GF-D8 (cell line): ENCODE measurements at regions not wholly inside any gene's neighbourhood (a gene's known extent, or its start where the extent isn't known, plus 50 kb on each side); places are given as distances from the start of the nearest gene placed in this dataset.
"Not testable (repeated sequence)": the region's sequence is repeated elsewhere in the genome, so short reads cannot be mapped to it uniquely, and the experiment has no call there.

Source experiments
- DNase-seq: peaks from one replicate; lab custom pipeline; 2025; lab: John Stamatoyannopoulos, UW

DNA sequence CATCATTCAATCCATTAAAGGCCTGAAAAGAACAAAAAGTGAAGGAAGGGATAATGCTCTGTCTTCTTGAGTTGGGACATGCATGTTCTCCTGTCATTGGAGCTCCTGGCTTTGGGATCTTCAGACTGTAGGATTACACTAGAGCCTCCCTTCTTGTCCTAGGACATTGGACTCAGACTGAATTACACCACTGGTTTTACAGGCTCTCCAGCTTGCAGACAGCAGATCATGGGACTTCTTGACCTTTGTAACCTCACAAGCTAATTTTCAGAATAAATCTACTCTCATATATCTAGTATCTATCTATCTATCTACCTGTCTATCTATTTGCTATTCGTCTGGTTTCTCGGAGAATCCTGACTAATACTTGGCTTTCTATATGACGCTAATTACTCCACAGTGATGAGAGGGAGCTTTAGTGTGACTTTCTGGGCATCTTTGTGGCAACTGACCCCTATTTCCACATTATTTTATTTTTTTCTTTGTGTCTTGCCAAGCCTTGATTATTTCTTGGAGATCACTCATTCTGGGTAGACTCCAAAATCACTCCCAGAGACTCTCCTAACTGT, 151.9 kb upstream of the ZNF184 start:
- no peak for DNase-seq

DNA sequence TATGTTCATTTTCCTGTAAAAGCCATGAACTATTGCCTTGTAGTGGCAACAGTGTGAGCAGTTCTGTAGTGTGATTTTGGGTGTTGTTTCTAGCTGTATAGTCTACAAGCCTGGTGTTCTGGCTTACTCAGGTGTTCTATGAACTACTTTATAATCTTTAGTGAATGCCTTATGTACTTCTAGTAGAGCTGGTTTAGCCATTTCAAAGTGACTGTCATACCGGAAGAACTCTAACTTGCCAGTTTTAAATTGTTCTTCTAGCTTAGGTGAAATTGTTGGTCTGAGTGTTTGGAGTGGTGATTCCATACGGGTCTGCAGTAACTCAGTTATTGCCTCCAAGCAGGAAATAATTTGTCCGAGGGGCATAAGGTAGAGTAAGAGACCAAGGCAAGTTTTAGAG, 150.2 kb upstream of the ZNF184 start:
- DNase-seq, result no peak

DNA sequence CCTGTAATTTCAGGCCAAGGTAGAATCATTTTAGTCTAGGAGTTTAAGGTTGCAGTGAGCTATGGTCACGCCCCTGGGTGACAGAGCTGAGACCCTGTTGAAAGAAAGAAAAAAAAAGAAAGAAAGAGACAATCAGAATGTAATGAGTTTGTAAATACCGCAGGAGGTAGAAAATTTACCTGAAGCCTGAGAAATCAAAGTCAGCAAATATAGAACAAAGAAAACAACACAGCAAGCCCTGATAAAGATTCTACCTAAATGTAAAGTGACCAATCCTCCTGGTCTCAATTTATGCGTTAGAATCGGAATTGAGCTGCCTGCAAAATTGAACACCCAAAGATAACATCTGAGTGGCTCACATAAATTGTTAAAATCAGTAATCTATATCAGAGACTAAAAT, 146.5 kb upstream of the ZNF184 start:
- DNase-seq, result no peak

DNA sequence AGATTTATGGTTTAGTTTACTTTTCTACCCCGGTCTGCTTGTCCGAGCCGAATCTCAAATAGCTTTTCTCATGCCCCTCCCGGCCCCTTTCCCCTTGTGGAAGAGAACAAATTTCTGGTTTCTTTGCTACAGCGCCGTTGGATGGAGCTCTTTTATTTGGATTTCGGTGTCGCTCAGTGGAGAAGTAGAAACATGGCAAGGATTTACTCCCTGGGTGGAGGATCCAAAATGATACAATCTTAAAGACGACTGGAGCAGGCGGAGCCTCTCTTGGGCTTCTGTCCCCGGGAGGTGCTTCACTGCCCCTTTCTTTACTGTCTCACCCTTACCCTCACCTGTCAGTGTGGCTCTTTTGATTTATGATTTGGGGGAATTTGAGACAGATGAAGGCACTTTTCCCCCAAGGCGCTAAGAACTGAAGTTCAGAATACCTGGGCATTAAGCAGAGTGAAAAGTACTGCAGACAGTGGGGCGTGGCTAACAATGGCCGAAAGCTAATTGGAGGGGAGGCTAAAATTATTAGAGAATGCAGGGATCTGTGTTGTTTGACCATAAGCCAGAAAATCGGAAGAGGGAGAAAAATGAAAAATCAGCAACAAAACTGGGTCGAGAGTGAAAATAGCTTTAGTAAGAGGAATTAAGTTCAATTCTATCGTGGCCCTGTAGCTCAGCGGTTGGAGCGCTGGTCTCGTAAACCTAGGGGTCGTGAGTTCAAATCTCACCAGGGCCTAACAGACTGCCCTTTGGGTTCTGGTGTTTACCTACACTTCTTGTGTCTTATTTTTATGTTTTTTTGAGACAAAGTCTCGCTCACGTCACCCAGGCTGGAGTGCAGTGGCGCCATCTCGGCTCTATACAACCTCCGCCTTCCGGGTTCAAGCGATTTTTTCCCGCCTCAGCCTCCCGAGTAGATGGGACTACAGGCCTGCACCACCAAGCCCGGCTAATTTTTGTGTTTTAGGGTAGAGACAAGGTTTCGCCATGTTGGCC, 145.1 kb upstream of the ZNF184 start:
- DNase-seq, result no peak

DNA sequence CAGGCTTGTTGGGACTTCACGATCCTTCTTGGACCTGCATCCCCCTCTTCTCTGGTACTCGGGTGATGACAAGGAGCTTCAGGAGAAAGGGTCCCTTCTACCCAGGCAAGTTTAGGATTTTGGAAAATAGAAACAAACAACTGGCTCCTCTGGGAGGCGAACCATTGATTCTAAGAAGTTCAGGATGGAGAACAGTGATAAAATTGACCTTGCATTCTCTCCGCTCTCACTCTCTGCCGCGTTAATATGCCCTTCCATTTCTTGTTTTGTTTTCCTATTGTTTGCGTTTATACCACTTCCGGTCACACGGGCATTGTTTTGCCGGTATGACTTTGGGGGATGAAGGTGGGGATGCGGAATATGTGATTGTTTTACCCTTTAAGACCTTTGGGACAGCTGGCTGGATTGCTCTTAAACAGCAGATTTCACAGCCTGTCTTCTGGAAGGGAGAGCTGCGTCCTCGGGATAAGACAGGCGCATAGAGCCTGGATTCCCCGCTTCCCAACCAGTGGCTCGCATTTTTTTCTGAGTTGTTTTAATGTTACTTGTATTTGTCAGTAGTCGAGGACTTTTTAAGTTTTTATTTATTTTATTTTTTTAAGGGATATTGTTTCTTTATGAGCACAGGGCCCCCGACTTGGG, 144.3 kb upstream of the ZNF184 start:
- no peak for DNase-seq

DNA sequence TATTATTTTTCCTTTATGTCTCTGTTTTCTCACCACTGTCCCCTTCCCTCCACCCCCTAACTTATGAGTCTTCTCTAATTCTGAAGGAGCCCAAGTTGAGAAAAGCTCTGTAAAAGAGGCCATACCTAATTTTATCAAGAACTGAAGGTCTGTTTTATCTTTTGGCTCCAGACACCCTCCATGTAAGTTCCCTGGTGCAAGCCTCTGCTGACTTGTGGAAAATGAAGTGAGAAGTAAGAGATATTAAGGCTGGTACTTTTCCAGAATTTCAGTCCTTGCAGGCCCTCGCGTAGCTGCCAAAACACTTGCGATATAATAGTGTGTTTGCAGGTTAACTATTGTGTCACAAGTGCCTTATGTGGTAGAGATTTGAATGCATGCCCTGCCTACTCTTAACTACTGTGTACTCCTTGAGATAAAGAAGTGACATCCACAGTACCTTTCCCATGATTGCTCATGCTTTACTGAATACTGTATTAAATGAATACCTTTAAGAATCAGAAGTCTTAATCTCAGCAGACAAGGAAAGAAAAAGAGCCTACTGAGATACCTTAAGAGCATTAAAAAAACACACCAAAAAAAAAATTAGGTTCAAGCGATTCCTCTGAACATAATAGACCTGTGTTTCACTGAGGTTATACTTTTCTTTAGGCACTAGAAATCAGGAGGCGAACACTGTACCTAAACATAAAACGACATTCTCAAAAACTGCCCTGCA, 143.6 kb upstream of the ZNF184 start:
- no peak for DNase-seq

DNA sequence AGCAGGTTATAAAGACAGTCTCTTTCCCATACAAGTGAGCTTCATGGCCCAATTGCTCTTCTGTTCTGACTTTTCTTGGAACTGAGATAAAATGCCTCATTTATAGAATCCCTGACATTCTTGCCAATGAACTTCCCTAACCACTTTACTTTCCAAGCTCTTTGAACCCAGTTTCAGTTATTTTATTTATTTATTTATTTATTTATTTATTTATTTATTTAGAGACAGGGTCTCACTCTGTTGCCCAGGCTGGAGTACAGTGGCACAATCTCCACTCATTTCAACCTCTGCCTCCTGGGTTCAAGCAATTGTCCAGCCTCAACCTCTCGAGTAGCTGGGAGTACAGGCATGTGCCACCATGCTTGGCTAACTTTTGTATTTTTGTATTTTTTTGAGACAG, 138.5 kb upstream of the ZNF184 start:
- DNase-seq, result no peak

DNA sequence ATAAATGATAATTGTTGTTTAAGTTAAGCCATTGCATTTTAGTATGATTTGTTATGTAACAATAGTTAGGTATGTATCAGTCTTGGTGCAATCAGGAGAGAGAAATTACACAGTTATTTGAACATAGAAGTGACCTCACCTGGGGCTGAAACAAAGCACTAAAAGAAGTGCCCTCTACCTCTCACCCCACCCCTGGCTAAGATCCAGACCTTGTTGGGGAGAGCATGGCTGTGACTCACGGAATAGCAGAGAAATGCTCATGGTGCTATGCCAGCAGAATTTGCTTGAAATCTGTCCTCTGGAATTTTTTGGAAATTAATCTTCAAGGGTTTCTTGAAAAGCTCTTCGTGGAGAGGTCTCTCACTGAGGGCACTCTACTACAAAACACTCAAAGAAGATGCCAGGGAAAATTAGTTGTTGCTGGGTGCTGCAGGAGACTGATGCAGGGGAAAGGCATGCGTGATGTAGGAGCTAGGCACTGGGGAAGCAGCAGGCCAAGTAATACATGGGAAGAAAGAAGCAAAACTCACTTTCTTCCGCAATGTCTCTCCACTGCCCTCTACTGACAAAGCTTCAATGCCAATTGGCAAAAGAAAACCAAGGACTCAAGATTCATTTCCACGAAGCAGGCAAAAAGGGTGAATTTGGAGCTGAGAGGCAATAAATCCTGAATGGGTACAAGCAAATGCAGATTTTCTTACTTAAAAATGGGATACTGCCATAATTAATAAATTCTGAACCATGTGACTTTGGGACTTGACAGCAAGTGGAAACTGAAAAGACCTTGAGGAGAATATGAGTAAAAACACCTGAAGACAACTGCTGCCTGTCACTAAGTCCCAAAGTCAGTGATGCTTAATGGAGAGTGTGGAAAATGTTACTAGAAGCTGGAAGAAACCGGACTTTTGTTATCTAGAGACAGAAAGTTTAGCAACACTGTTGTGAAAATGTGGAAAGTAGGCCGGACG, 136.3 kb upstream of the ZNF184 start:
- no peak for DNase-seq

DNA sequence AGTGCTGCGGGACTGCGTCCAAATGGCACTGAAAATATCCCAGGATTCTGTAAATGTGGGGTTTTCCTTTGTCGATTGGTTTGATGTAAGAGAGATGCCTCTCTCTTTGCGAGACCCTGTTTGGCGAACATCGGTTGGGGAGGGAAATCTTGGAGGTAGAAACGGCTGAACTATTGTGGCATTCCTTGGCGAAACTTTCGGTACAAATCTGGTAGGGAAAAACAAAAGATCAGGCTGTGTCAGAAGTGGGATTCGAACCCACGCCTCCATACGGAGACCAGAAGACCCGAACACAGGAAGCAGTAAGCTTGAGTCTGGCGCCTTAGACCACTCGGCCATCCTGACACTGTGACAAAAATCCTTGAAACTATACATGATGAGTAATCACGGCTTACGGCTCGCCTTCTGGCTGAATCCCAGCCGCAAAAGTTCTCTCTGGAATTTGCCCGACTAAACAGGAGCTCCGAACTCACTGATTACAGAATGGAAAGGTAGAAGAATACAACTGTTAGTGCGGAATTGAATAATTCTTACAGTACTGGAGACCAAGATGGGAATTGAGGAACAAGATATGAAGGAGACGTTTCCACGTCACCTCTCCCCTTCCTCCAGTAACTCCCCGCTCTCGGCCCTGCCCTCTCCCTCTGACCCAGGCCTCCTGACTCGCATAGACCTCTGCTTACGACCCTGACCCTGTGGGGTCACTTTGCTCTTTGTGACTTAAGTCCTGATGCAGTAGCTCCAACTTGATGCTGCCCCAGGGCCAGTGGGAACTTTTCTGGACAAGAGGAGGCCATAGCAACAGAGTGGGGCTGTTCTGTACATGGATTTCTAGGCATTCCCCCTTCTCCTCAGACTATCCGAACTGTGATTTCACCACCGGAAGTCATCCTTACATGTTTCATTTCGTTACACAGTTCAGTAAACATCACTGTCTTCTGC, 132.8 kb upstream of the ZNF184 start:
- no peak for DNase-seq

DNA sequence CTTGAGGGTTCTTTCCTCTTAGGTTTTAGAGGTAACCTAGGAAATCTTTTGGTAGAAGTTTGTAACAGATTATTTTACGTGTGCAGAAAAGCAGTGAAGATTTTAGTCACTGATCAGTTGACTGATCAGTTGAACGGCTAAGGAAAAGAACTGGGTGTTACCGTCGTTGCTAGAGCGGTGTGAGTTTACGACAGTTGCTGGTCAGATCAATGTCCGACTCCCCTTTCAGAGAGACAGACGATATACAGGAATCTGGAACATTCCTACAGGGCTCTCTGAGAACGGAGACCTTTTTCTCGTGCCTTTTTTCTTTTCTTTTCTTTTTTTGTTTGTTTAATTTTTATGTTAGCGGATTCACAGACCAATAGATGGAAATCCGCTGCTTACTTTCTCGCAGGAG, 132.1 kb upstream of the ZNF184 start:
- DNase-seq, result no peak

DNA sequence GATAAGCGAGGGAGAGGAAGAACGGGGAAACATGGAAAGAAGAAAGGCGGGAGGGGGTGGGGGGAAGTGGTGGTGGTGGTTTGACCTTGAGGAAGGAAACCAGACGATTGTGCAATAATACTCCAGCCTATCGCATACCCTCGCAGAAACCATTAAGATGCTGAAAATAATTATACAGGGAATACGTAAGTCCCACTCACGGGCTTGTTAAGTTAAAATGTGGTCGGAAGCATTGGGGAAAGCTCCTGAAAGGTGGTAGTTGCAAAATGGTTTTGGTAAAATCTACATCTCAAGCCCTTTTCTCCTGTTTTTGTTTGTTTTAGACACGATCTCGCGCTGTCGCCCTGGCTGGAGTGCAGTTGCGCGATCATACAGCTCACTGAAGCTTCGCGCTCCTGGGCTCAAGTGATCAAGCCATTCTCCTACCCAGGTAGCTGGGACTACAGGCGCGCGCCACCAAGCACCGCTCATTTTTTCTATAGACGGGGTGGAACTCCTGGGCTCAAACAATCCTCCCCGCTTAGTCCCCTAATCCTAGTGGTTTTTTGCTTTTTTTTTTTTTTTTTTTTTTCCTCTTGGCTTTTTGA, 128.9 kb upstream of the ZNF184 start:
- DNase-seq, result no peak

DNA sequence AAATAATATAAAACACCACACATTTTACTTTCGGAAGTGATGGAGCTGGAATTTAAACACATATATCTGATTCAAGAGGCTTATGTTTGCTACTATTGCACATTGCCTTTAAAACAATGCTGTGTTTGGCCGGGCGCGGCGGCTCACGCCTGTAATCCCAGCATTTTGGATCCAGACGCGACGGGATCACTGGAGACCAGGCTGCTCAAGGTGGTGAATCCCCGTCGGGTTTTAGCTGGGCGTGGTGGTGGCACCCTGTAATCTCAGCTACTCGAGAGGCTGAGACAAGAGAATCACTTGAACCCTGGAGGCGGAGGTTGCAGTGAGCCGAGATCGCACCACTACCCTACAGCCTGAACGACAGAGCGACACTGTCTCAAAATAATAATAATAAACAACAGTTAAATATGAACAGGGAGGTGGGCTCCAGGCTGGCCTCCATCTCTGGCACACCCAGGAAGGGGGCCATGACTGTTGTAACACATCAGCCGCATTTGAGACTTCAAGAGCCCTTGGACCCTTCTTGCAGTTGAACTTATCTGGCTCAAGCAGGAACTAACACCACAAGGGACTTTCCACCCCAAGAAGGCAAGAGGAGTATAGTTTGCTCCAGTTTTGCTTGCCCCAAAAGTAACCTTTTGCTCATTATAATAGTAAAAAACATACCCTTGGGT, 127.1 kb upstream of the ZNF184 start:
- no peak for DNase-seq

DNA sequence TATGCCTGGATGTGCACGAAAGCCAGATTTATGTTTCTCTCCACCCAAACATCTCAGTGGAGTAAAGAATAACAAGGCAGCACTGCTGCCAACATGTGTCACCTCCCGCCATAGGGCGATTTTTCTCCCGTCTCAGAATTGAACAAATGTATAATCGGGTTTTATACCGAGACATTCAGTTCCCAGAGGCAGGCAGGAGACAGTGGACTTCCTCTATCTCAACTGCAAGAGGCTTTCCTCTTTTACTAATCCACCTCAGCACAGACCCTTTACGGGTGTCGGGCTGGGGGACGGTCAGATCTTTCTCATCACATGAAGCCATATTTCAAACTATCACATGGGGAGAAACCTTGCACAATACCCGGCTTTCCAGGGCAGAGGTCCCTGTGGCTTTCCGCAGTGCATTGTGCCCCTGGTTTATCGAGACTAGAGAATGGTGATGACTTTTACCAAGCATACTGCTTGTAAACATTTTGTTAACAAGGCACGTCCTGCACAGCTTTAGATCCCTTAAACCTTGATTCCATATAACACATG, 124.2 kb upstream of the ZNF184 start:
- DNase-seq, result not testable (repeated sequence)

DNA sequence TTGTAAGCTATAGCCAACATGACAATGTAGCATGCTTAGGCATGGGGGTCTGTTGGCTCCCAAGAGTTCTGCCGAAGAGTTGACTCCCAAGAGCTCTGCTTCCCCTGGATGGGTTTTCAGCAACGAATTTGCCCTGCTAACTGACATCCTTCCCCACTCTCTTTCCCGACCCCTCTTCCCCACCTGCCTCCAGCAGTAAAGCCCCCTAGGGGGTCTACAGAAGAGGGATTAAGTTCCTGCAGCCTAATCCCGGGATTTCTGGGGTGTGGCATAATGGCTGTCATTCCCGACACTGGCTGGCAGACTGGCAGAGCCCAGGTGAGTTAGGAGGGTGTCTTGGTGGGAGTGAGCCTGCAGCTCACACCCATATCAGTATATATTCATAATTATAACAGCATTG, 121.0 kb upstream of the ZNF184 start:
- DNase-seq, result no peak

DNA sequence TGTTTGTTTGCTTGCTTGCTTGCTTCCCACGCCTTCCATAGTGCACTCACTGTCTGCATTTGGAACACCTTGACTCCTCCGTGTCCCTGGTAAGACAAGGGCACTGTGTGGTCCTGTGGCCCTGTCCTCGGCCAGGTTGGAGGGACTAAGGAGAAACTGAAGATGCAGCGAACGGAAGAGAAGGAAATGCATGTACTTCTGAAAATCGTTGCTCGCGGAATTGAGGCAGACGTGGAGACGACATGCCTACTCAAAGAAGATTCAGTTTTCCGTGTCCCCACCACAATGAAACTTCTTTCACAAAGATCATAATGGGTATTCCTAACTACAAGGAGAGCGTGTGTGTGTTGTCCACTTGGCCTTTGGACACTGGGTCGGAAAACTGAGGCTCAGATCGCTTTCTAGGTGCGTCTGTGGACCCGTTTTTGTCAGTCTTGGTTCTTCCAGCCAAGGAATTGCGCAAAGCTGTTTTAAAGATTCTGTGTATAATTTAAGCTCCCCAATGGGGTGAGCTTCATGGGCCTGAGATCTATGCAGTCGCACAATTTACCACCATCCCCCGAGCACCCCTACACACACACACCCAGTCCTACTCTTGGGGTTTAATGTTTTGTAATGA, 120.4 kb upstream of the ZNF184 start:
- no peak for DNase-seq

DNA sequence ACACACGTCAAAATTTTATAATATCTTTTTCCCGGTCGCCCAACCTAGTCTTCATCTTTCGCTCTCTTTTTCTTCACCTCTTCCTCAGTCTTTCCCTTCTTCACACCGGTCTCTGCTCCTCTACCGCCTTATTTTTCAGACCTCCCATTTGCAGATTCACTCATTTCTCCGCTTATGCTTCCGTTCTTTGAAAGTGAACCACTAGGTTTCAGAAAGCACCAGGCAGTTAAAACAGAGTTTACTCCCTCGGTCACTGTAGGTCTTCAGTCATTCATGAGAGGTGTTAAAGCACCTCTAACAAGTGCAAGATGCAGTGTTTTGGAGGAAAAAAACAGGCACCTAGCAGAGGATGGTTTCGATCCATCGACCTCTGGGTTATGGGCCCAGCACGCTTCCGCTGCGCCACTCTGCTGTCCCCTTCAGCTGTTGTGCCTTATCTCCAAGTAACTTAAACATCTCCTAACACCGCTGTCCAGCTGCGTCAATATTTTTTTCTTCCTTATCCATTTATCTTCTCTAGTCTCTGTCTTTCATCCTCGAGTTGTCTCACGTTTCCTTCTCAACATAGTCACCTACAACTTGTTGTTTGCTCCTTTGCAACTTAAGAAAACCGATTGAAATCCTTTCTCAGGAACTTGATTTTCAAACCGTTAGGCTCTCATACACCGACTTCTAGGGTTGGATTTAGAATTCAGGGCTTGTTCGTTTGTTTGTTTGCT, 119.7 kb upstream of the ZNF184 start:
- DNase-seq, result no peak

DNA sequence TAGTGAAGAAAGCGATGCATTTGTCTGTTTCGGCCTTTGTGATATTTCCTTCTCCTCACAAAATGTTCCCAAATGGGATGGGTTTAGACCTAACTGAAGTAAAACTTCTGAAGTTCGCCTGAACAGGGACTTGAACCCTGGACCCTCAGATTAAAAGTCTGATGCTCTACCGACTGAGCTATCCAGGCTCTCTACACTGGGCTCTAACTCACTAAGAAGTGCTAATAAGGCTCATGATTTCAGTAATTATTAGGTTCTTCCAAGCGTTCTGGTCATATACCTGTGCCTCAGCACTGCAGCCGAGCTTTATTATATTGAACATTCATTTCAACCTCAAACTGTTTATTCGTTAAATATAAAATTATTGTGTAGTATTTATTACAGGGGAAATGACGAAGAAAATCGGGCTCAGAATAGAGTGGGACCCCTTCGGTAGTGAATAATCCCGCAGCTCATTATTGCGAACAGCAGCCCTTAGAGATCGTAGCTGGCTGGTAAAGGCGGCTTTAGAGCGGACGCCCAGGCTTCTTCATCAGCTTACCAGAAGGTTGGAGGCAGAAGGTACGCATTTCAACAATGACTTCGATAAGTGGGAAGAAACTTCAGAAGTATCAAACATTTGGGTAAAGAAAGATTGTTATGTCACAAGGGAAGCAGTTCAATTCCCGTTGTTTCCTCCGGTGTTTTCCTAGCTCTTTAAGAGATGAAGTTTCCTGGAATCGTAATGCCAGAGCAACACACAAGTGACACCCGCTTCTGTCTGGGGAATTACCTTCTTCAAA, 119.0 kb upstream of the ZNF184 start:
- DNase-seq, result no peak
